HG02885 (cell line): ENCODE measurements at regions not wholly inside any gene's neighbourhood (a gene's known extent, or its start where the extent isn't known, plus 50 kb on each side); places are given as distances from the start of the nearest gene placed in this dataset.
"Not testable (repeated sequence)": the region's sequence is repeated elsewhere in the genome, so short reads cannot be mapped to it uniquely, and the experiment has no call there.

Experiments used
- ATAC-seq: cut with Tn5 transposase; IDR thresholded peaks from one replicate; pipeline ENCODE4 v1.9.1; 2021; ENCODE audit warnings: mild to moderate bottlenecking; ENCODE audit not compliant: unreplicated experiment, poor library complexity

GRCh38 chr21:10400622-10401361 lies 120.6 kb upstream of the TPTE start:
- not testable (repeated sequence) for ATAC-seq

GRCh38 chr21:10402461-10402860 lies 118.9 kb upstream of the TPTE start:
- not testable (repeated sequence) for ATAC-seq

GRCh38 chr21:10405331-10405730 lies 116.1 kb upstream of the TPTE start:
- not testable (repeated sequence) for ATAC-seq

GRCh38 chr21:10409786-10410185 lies 111.6 kb upstream of the TPTE start:
- not testable (repeated sequence) for ATAC-seq

- not testable (repeated sequence) for ATAC-seq
These were observed 110.9 kb upstream of the TPTE start for GRCh38 chr21:10410354-10410929.

GRCh38 chr21:10411776-10412526 lies 109.4 kb upstream of the TPTE start:
- ATAC-seq = not testable (repeated sequence)

- not testable (repeated sequence) for ATAC-seq
These were observed 108.5 kb upstream of the TPTE start for GRCh38 chr21:10412928-10413246.

GRCh38 chr21:10413247-10414120 lies 107.9 kb upstream of the TPTE start:
- ATAC-seq = not testable (repeated sequence)

GRCh38 chr21:10414121-10414924 lies 107.1 kb upstream of the TPTE start:
- ATAC-seq = not testable (repeated sequence)

- not testable (repeated sequence) for ATAC-seq
These were observed 106.5 kb upstream of the TPTE start for GRCh38 chr21:10414925-10415254.

GRCh38 chr21:10415456-10415855 lies 105.9 kb upstream of the TPTE start:
- ATAC-seq = not testable (repeated sequence)

GRCh38 chr21:10415859-10416258 lies 105.5 kb upstream of the TPTE start:
- ATAC-seq = not testable (repeated sequence)

- not testable (repeated sequence) for ATAC-seq
These were observed 104.5 kb upstream of the TPTE start for GRCh38 chr21:10416691-10417447.

GRCh38 chr21:10417551-10418002 lies 103.8 kb upstream of the TPTE start:
- ATAC-seq = not testable (repeated sequence)

GRCh38 chr21:10418250-10419048 lies 102.9 kb upstream of the TPTE start:
- ATAC-seq = not testable (repeated sequence)

GRCh38 chr21:10421199-10421598 lies 100.2 kb upstream of the TPTE start:
- ATAC-seq = not testable (repeated sequence)

- not testable (repeated sequence) for ATAC-seq
These were observed 99.8 kb upstream of the TPTE start for GRCh38 chr21:10421601-10422000.
